ENCODE measurements at regions not wholly inside any gene's neighbourhood (a gene's known extent, or its start where the extent isn't known, plus 50 kb on each side); places are given as distances from the start of the nearest gene placed in this dataset.

- TF ChIP-seq EZH2 (IDR thresholded peaks at IDR 0.05; ENCODE audit: low read depth) (no peak), CTCF (conservative IDR thresholded peaks at IDR 0.05) (no peak)
These were observed 55.1 kb upstream of the FBXL4 start for GRCh38 chr6:99002831-99003230.

Data from PC-9 (cell line).